GM12878 (cell line): ENCODE measurements at regions not wholly inside any gene's neighbourhood (a gene's known extent, or its start where the extent isn't known, plus 50 kb on each side); places are given as distances from the start of the nearest gene placed in this dataset.

Experiments
- ATAC-seq: fragments of 200-7000 bp; cut with Tn5 transposase; 3 replicates; pipeline ENCODE4 v1.9.1; 2020; ENCODE audit warnings: mild to moderate bottlenecking, moderate library complexity
- BruUV-seq: library from RNA; stranded (reverse); fragments of 400-500 nt; replicated peaks from 2 replicates; lab custom pipeline; 2021; lab: Mats Ljungman, UMichigan
- CTCF ChIA-PET: fragments of 300-600 bp; sonication (Branson Sonifier 250); formaldehyde crosslinking; extraction: SDS; loops from one replicate; lab custom pipeline; 2021; ENCODE audit warnings: inconsistent platforms; lab: Yijun Ruan, JAX
- POLR2A ChIA-PET: fragments of 350-600 bp; formaldehyde crosslinking; extraction: SDS; loops from one replicate; lab custom pipeline; 2021; ENCODE audit warnings: inconsistent platforms; lab: Charles Lee
- RAD21 ChIA-PET: fragments of 300-600 bp; sonication (Branson Sonifier 250); formaldehyde crosslinking; loops from one replicate; lab custom pipeline; 2023; ENCODE audit warnings: antibody characterized with exemption; ENCODE audit not compliant: unreplicated experiment; lab: Charles Lee
- SMC1A ChIA-PET: fragments of 300-600 bp; sonication (Branson Sonifier 250); formaldehyde crosslinking; loops from one replicate; lab custom pipeline; 2023; ENCODE audit not compliant: unreplicated experiment, uncharacterized antibody; lab: Charles Lee
- DNase-seq: peaks from one replicate; pipeline ENCODE4 v3.0.0-alpha.2; 2011; ENCODE audit warnings: low read depth, low spot score
- FAIRE-seq: peaks from 3 replicates; lab custom pipeline; 2011; peaks lifted over from hg19 to GRCh38; lab: Jason Lieb, UNC
- H2AFZ ChIP-seq: 2 replicates; pipeline ENCODE4 v1.6.0; 2011; ENCODE audit warnings: low read depth, low read length, control low read depth; ENCODE audit not compliant: control insufficient read depth
- H3K27ac ChIP-seq: 2 replicates; pipeline ENCODE4 v1.5.1; 2011; ENCODE audit warnings: control low read depth; ENCODE audit not compliant: control insufficient read depth, insufficient read depth
- H3K27me3 ChIP-seq, 2 experiments: replicated peaks in 1 of 2; 2 replicates each; pipeline versions ENCODE4 v1.6.0 to v1.6.1; 2011; ENCODE audit warnings: low read length in 1 of 2; ENCODE audit not compliant: control insufficient read depth in 2 of 2, insufficient read depth in 2 of 2
- H3K36me3 ChIP-seq, 2 experiments: 2 replicates each; pipeline ENCODE4 v1.5.1; 2011; ENCODE audit warnings: low read length in 1 of 2; ENCODE audit not compliant: control insufficient read depth in 2 of 2, insufficient read depth in 2 of 2
- H3K4me1 ChIP-seq: 2 replicates; pipeline ENCODE4 v1.6.1; 2011; ENCODE audit warnings: mild to moderate bottlenecking, low read length, moderate library complexity, mixed read lengths; ENCODE audit not compliant: control insufficient read depth, insufficient read depth
- H3K4me2 ChIP-seq: 2 replicates; pipeline ENCODE4 v1.6.0; 2011; ENCODE audit warnings: control low read depth; ENCODE audit not compliant: control insufficient read depth, insufficient read depth
- H3K4me3 ChIP-seq: fragments of 200-600 bp; sonication (generic); 2 replicates; pipeline ENCODE4 v1.5.1; 2016
- H3K79me2 ChIP-seq: 2 replicates; pipeline ENCODE4 v1.6.0; 2011; ENCODE audit warnings: low read length; ENCODE audit not compliant: control insufficient read depth, insufficient read depth
- H3K9ac ChIP-seq: 2 replicates; pipeline ENCODE4 v1.8.0; 2011; ENCODE audit warnings: low read length, control low read depth, mixed read lengths; ENCODE audit not compliant: control insufficient read depth, insufficient read depth
- H3K9me3 ChIP-seq: replicated peaks from 3 replicates; pipeline ENCODE4 v1.5.1; 2011; ENCODE audit warnings: mild to moderate bottlenecking, low read length; ENCODE audit not compliant: control insufficient read depth, insufficient read depth
- H4K20me1 ChIP-seq: 2 replicates; pipeline ENCODE4 v1.6.0; 2011; ENCODE audit not compliant: control insufficient read depth, insufficient read depth
- ETV6 ChIP-seq, 2 experiments: fragments of 450-650 bp in 1 of 2; IDR thresholded peaks in 1 of 2; conservative IDR thresholded peaks in 1 of 2; 2 replicates each; pipeline ENCODE4 v1.6.1; 2014; ENCODE audit warnings: antibody characterized with exemption in 1 of 2, borderline replicate concordance in 1 of 2, low read depth in 1 of 2, mild to moderate bottlenecking in 1 of 2, moderate library complexity in 1 of 2
- NFYB ChIP-seq: IDR thresholded peaks from 2 replicates; pipeline ENCODE4 v1.6.1; 2011; ENCODE audit warnings: low read depth, mild to moderate bottlenecking, low read length, improper control_type of control experiment, moderate library complexity; ENCODE audit not compliant: insufficient read depth
- NR2C1 ChIP-seq: fragments of 450-650 bp; IDR thresholded peaks from 2 replicates; pipeline ENCODE4 v1.6.1; 2017; ENCODE audit warnings: antibody characterized with exemption, mild to moderate bottlenecking, moderate library complexity
- POLR2A ChIP-seq: IDR thresholded peaks from 2 replicates; pipeline ENCODE4 v1.6.1; 2011; ENCODE audit warnings: low read depth, mild to moderate bottlenecking, low read length
- POLR2AphosphoS2 ChIP-seq: IDR thresholded peaks from 2 replicates; pipeline ENCODE4 v1.6.1; 2011; ENCODE audit warnings: low read depth, mild to moderate bottlenecking, low read length, improper control_type of control experiment, moderate library complexity
- RBBP5 ChIP-seq: fragments of 200-600 bp; sonication (generic); conservative IDR thresholded peaks from 2 replicates; pipeline ENCODE4 v1.6.1; 2016
- SP1 ChIP-seq: IDR thresholded peaks from one replicate; pipeline ENCODE4 v1.6.1; 2011; ENCODE audit warnings: low read depth, low read length
- ZNF207 ChIP-seq: fragments of 450-650 bp; IDR thresholded peaks from 2 replicates; pipeline ENCODE4 v1.6.1; 2014; ENCODE audit warnings: antibody characterized with exemption, mild to moderate bottlenecking, borderline replicate concordance
- ZNF274 ChIP-seq: IDR thresholded peaks from one replicate; pipeline ENCODE4 v1.8.0; 2011; ENCODE audit not compliant: insufficient read length, insufficient read depth
- ZNF384 ChIP-seq: IDR thresholded peaks from 2 replicates; pipeline ENCODE4 v1.6.1; 2012; ENCODE audit warnings: low read depth, mild to moderate bottlenecking, low read length, improper control_type of control experiment, borderline replicate concordance
- WGBS: methylation state at CpG from one replicate; pipeline ENCODE4 v1.1.6; 2016; ENCODE audit warnings: low lambda C conversion rate; ENCODE audit not compliant: insufficient replicate concordance, insufficient coverage; ENCODE audit errors: missing lambda C conversion rate; 5-methylcytosine and 5-hydroxymethylcytosine counted together
- in situ Hi-C: fragments of 300-500 bp; cut with MboI; formaldehyde crosslinking; loops from 9 replicates; pipeline ENCODE4 v1.14.3; 2018; ENCODE audit warnings: mixed read lengths
- intact Hi-C: fragments of 100-400 bp; cut with micrococcal nuclease; formaldehyde crosslinking; loops from one replicate; pipeline ENCODE4 v1.14.2; 2022; ENCODE audit not compliant: unreplicated experiment
- TF ChIP-seq, protein P1 (sequence below): IDR thresholded peaks from 2 replicates; pipeline ENCODE4 v1.6.1; 2012; ENCODE audit warnings: mild to moderate bottlenecking, low read depth, low read length
- TF ChIP-seq, protein P2 (sequence below): fragments of 450-650 bp; IDR thresholded peaks from 2 replicates; pipeline ENCODE4 v1.6.1; 2018; ENCODE audit warnings: borderline replicate concordance, mild to moderate bottlenecking; ENCODE audit not compliant: partially characterized antibody

- ChIA-PET POLR2A (no interaction called here), CTCF (interaction anchor here (0.9 to 1.2 kb wide), 3 partner anchors 9 to 86 kb away, joined by 3 to 8 read pairs (median 4); no protein-coding TSS in a partner anchor), RAD21 (interaction anchor here (1.1 kb wide), 1 partner anchor 72 kb away, joined by 3 read pairs; no protein-coding TSS in a partner anchor)
- Histone ChIP-seq H4K20me1 (no peaks in the 10 kb centered on the region), H3K27me3 (no peaks in the 10 kb centered on the region; a peak in 1 of 4 replicates), H3K9me3 (no peaks in the 10 kb centered on the region), H2AFZ (no peak overlapping the region), H3K36me3 (no peaks in the 10 kb centered on the region), H3K9ac (no peak overlapping the region), H3K27ac (no peak overlapping the region), H3K4me3 (no peak overlapping the region), H3K4me2 (no peak overlapping the region)
- DNase-seq, result no peak
- intact Hi-C loops, result no loop called here
- no peak for FAIRE-seq
- WGBS, result 45% methylated on average over 5 of the region's 5 CpGs
- no peak for TF ChIP-seq ZNF274
- no peak for TF ChIP-seq NR2C1
- no peak for TF ChIP-seq SP1
- no peak for TF ChIP-seq RBBP5
- TF ChIP-seq, protein P1, sequence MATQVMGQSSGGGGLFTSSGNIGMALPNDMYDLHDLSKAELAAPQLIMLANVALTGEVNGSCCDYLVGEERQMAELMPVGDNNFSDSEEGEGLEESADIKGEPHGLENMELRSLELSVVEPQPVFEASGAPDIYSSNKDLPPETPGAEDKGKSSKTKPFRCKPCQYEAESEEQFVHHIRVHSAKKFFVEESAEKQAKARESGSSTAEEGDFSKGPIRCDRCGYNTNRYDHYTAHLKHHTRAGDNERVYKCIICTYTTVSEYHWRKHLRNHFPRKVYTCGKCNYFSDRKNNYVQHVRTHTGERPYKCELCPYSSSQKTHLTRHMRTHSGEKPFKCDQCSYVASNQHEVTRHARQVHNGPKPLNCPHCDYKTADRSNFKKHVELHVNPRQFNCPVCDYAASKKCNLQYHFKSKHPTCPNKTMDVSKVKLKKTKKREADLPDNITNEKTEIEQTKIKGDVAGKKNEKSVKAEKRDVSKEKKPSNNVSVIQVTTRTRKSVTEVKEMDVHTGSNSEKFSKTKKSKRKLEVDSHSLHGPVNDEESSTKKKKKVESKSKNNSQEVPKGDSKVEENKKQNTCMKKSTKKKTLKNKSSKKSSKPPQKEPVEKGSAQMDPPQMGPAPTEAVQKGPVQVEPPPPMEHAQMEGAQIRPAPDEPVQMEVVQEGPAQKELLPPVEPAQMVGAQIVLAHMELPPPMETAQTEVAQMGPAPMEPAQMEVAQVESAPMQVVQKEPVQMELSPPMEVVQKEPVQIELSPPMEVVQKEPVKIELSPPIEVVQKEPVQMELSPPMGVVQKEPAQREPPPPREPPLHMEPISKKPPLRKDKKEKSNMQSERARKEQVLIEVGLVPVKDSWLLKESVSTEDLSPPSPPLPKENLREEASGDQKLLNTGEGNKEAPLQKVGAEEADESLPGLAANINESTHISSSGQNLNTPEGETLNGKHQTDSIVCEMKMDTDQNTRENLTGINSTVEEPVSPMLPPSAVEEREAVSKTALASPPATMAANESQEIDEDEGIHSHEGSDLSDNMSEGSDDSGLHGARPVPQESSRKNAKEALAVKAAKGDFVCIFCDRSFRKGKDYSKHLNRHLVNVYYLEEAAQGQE, result no peak
- TF ChIP-seq NFYB, result no peak
- TF ChIP-seq, protein P2, sequence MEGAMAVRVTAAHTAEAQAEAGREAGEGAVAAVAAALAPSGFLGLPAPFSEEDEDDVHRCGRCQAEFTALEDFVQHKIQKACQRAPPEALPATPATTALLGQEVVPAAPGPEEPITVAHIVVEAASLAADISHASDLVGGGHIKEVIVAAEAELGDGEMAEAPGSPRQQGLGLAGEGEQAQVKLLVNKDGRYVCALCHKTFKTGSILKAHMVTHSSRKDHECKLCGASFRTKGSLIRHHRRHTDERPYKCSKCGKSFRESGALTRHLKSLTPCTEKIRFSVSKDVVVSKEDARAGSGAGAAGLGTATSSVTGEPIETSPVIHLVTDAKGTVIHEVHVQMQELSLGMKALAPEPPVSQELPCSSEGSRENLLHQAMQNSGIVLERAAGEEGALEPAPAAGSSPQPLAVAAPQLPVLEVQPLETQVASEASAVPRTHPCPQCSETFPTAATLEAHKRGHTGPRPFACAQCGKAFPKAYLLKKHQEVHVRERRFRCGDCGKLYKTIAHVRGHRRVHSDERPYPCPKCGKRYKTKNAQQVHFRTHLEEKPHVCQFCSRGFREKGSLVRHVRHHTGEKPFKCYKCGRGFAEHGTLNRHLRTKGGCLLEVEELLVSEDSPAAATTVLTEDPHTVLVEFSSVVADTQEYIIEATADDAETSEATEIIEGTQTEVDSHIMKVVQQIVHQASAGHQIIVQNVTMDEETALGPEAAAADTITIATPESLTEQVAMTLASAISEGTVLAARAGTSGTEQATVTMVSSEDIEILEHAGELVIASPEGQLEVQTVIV, result no peak
- TF ChIP-seq ZNF207, result no peak
- TF ChIP-seq ETV6 (conservative IDR thresholded peaks at IDR 0.05 in 1 of 2, IDR thresholded peaks at IDR 0.05 in 1 of 2; ENCODE audit: borderline replicate concordance in 1 of 2, low read depth in 1 of 2), result no peak
- no peak for TF ChIP-seq POLR2A
- TF ChIP-seq POLR2AphosphoS2, result no peak
- no peak for TF ChIP-seq ZNF384
- TF ChIP-seq, all 136 proteins: peak for 0
- no peak for ATAC-seq
- Histone ChIP-seq H3K79me2 (no peaks in the 10 kb centered on the region), H3K4me1 (no peaks in the 10 kb centered on the region)
- in situ Hi-C loops, result no loop called here
- SMC1A ChIA-PET, result interaction anchor here (1.0 to 1.8 kb wide), 4 partner anchors 9 to 87 kb away, joined by 3 to 8 read pairs (median 6); no protein-coding TSS in a partner anchor
- BruUV-seq, result no TSS peak
Measured at GRCh38 chr1:90200646-90201205, 205.8 kb downstream of the ZNF326 start.
